GM23338 (cell line): ENCODE measurements at regions not wholly inside any gene's neighbourhood (a gene's known extent, or its start where the extent isn't known, plus 50 kb on each side); places are given as distances from the start of the nearest gene placed in this dataset.

ENCODE experiments used
- ATAC-seq: fragments of 200-7000 bp; cut with Tn5 transposase; 3 replicates; pipeline ENCODE4 v1.9.1; 2020
- DNase-seq: peaks from one replicate; pipeline ENCODE4 v3.0.0-alpha.2; 2015; ENCODE audit warnings: low spot score
- H2AFZ ChIP-seq: fragments of 200-600 bp; sonication (generic); 2 replicates; pipeline ENCODE4 v1.8.0; 2016; ENCODE audit warnings: antibody characterized with exemption, mild to moderate bottlenecking, moderate library complexity
- H3F3A ChIP-seq: fragments of 200-600 bp; sonication (generic); replicated peaks from 2 replicates; pipeline ENCODE4 v1.8.0; 2017; ENCODE audit warnings: antibody characterized with exemption, mixed run types, low read depth
- H3K27ac ChIP-seq: fragments of 200-600 bp; sonication (generic); 2 replicates; pipeline ENCODE4 v1.6.1; 2016; ENCODE audit warnings: low read depth
- H3K27me3 ChIP-seq: fragments of 200-600 bp; sonication (generic); 2 replicates; pipeline ENCODE4 v1.8.0; 2016; ENCODE audit warnings: mild to moderate bottlenecking, mixed run types, moderate library complexity; ENCODE audit not compliant: insufficient read depth
- H3K36me3 ChIP-seq: fragments of 200-600 bp; sonication (generic); 2 replicates; pipeline ENCODE4 v1.8.0; 2016; ENCODE audit warnings: mild to moderate bottlenecking; ENCODE audit not compliant: insufficient read depth
- H3K4me1 ChIP-seq: fragments of 200-600 bp; sonication (generic); 2 replicates; pipeline ENCODE4 v1.8.0; 2016; ENCODE audit warnings: mild to moderate bottlenecking, moderate library complexity; ENCODE audit not compliant: insufficient read depth
- H3K4me2 ChIP-seq: fragments of 200-600 bp; sonication (generic); 2 replicates; pipeline ENCODE4 v1.7.1; 2017; ENCODE audit warnings: mixed run types
- H3K4me3 ChIP-seq: fragments of 200-600 bp; sonication (generic); 2 replicates; pipeline ENCODE4 v1.6.1; 2016; ENCODE audit warnings: mixed run types
- H3K79me2 ChIP-seq: fragments of 200-600 bp; sonication (generic); replicated peaks from 2 replicates; pipeline ENCODE4 v1.8.0; 2017; ENCODE audit warnings: mild to moderate bottlenecking; ENCODE audit not compliant: insufficient read depth
- H3K9me2 ChIP-seq: fragments of 200-600 bp; sonication (generic); 2 replicates; pipeline ENCODE4 v1.8.0; 2017; ENCODE audit not compliant: insufficient read depth
- H4K20me1 ChIP-seq: fragments of 200-600 bp; sonication (generic); replicated peaks from 2 replicates; pipeline ENCODE4 v1.8.0; 2017; ENCODE audit warnings: mild to moderate bottlenecking; ENCODE audit not compliant: insufficient read depth
- H3K27ac Mint-ChIP-seq: 2 replicates; pipeline ENCODE4 v1.8.0; 2020; ENCODE audit warnings: inconsistent platforms, mild to moderate bottlenecking, moderate library complexity, mixed read lengths
- H3K27me3 Mint-ChIP-seq: 3 replicates; pipeline ENCODE4 v1.8.0; 2022; ENCODE audit warnings: low read depth, mild to moderate bottlenecking, moderate library complexity, mixed read lengths, inconsistent platforms; ENCODE audit not compliant: insufficient read depth, poor library complexity
- H3K36me3 Mint-ChIP-seq: 3 replicates; pipeline ENCODE4 v1.8.0; 2021; ENCODE audit warnings: low read depth, mild to moderate bottlenecking, inconsistent platforms, moderate library complexity, mixed read lengths
- H3K4me1 Mint-ChIP-seq: 3 replicates; pipeline ENCODE4 v1.8.0; 2020; ENCODE audit warnings: mild to moderate bottlenecking, inconsistent platforms, mixed read lengths
- H3K4me3 Mint-ChIP-seq: 3 replicates; pipeline ENCODE4 v1.8.0; 2021; ENCODE audit warnings: moderate library complexity, mild to moderate bottlenecking, inconsistent platforms, mixed read lengths
- H3K9me3 Mint-ChIP-seq: 3 replicates; pipeline ENCODE4 v1.8.0; 2020; ENCODE audit warnings: moderate library complexity, mild to moderate bottlenecking, inconsistent platforms, mixed read lengths
- JUNB ChIP-seq: IDR thresholded peaks from one replicate; pipeline ENCODE4 v1.6.1; 2016; ENCODE audit warnings: antibody characterized with exemption; ENCODE audit not compliant: unreplicated experiment
- NANOG ChIP-seq: IDR thresholded peaks from 2 replicates; pipeline ENCODE4 v1.6.1; 2016; ENCODE audit warnings: antibody characterized with exemption, borderline replicate concordance
- POLR2AphosphoS5 ChIP-seq: IDR thresholded peaks from 2 replicates; pipeline ENCODE4 v1.6.1; 2016; ENCODE audit warnings: antibody characterized with exemption, low read depth
- STAT1 ChIP-seq: IDR thresholded peaks from one replicate; pipeline ENCODE4 v1.6.1; 2016; ENCODE audit warnings: antibody characterized with exemption; ENCODE audit not compliant: unreplicated experiment
- ZNF114 ChIP-seq: fragments of 250-450 bp; sonication (Bioruptor Pico); IDR thresholded peaks from 2 replicates; pipeline ENCODE4 v1.5.0; 2020; ENCODE audit warnings: mild to moderate bottlenecking, moderate library complexity
- TF ChIP-seq, protein P1 (sequence below), 2 experiments: fragments of 200-600 bp in 1 of 2; sonication (generic) in 1 of 2; conservative IDR thresholded peaks; 2 replicates each; pipeline versions ENCODE4 v1.5.1 to v1.6.1; 2016 to 2017; ENCODE audit warnings: antibody characterized with exemption in 2 of 2, low read depth in 2 of 2, mild to moderate bottlenecking in 2 of 2, moderate library complexity in 1 of 2
- TF ChIP-seq, protein P2 (sequence below): IDR thresholded peaks from 2 replicates; pipeline ENCODE4 v1.6.1; 2016; ENCODE audit warnings: antibody characterized with exemption
- TF ChIP-seq, protein P3 (sequence below): fragments of 250-450 bp; sonication (Bioruptor Pico); IDR thresholded peaks from 2 replicates; pipeline ENCODE4 v1.5.0; 2020; ENCODE audit warnings: mild to moderate bottlenecking, moderate library complexity

GRCh38 chr5:63553073-63553472 lies 409.2 kb downstream of the HTR1A start (continued):
- TF ChIP-seq, protein P1, sequence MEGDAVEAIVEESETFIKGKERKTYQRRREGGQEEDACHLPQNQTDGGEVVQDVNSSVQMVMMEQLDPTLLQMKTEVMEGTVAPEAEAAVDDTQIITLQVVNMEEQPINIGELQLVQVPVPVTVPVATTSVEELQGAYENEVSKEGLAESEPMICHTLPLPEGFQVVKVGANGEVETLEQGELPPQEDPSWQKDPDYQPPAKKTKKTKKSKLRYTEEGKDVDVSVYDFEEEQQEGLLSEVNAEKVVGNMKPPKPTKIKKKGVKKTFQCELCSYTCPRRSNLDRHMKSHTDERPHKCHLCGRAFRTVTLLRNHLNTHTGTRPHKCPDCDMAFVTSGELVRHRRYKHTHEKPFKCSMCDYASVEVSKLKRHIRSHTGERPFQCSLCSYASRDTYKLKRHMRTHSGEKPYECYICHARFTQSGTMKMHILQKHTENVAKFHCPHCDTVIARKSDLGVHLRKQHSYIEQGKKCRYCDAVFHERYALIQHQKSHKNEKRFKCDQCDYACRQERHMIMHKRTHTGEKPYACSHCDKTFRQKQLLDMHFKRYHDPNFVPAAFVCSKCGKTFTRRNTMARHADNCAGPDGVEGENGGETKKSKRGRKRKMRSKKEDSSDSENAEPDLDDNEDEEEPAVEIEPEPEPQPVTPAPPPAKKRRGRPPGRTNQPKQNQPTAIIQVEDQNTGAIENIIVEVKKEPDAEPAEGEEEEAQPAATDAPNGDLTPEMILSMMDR (conservative IDR thresholded peaks at IDR 0.05; ENCODE audit: low read depth in 2 of 2) = no peak
- TF ChIP-seq ZNF114 (CRISPR knock-in tag) = no peak
- TF ChIP-seq JUNB = no peak
- no peak for TF ChIP-seq NANOG

- no peaks in the 10 kb centered on the region for H3K4me1 ChIP-seq
- H3K27ac Mint-ChIP-seq = no peak overlapping the region
- H3K79me2 ChIP-seq = no peaks in the 10 kb centered on the region
- TF ChIP-seq ZNF114 (CRISPR knock-in tag) (no peak), STAT1 (no peak)
- TF ChIP-seq, protein P2, sequence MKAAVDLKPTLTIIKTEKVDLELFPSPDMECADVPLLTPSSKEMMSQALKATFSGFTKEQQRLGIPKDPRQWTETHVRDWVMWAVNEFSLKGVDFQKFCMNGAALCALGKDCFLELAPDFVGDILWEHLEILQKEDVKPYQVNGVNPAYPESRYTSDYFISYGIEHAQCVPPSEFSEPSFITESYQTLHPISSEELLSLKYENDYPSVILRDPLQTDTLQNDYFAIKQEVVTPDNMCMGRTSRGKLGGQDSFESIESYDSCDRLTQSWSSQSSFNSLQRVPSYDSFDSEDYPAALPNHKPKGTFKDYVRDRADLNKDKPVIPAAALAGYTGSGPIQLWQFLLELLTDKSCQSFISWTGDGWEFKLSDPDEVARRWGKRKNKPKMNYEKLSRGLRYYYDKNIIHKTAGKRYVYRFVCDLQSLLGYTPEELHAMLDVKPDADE = no peak
- H3K36me3 Mint-ChIP-seq = 0 out of 3 replicates have a peak, but pooled peaks cover 6% of the 10 kb centered on the region
- H3K4me2 ChIP-seq = no peak overlapping the region
- DNase-seq = no peak
- H3K36me3 ChIP-seq = no peaks in the 10 kb centered on the region
- H3K27me3 Mint-ChIP-seq = no peaks in the 10 kb centered on the region
- H3F3A ChIP-seq = no peaks in the 10 kb centered on the region
- peaks cover 15% of the 10 kb centered on the region; the same call in 2 of the 3 replicates for H3K9me3 Mint-ChIP-seq
- no peaks in the 10 kb centered on the region; the same call in 1 of the 2 replicates for H3K9me2 ChIP-seq
- H3K4me1 Mint-ChIP-seq = no peaks in the 10 kb centered on the region
- no peak overlapping the region for H2AFZ ChIP-seq
- ATAC-seq = no peak
- no peak overlapping the region for H3K4me3 Mint-ChIP-seq
- no peak overlapping the region for H3K4me3 ChIP-seq
- H3K27me3 ChIP-seq = no peaks in the 10 kb centered on the region
- no peak overlapping the region for H3K27ac ChIP-seq
- no peaks in the 10 kb centered on the region for H4K20me1 ChIP-seq
Measured at GRCh38 chr5:63535840-63536602, 426.2 kb downstream of the HTR1A start.

- ATAC-seq (no peak), DNase-seq (no peak)
- peaks cover 2% of the 10 kb centered on the region for H3K27me3 Mint-ChIP-seq
- H3K27ac Mint-ChIP-seq = no peak overlapping the region
- no peaks in the 10 kb centered on the region for H3K27me3 ChIP-seq
- H3K4me1 Mint-ChIP-seq = no peaks in the 10 kb centered on the region
- TF ChIP-seq, protein P3, sequence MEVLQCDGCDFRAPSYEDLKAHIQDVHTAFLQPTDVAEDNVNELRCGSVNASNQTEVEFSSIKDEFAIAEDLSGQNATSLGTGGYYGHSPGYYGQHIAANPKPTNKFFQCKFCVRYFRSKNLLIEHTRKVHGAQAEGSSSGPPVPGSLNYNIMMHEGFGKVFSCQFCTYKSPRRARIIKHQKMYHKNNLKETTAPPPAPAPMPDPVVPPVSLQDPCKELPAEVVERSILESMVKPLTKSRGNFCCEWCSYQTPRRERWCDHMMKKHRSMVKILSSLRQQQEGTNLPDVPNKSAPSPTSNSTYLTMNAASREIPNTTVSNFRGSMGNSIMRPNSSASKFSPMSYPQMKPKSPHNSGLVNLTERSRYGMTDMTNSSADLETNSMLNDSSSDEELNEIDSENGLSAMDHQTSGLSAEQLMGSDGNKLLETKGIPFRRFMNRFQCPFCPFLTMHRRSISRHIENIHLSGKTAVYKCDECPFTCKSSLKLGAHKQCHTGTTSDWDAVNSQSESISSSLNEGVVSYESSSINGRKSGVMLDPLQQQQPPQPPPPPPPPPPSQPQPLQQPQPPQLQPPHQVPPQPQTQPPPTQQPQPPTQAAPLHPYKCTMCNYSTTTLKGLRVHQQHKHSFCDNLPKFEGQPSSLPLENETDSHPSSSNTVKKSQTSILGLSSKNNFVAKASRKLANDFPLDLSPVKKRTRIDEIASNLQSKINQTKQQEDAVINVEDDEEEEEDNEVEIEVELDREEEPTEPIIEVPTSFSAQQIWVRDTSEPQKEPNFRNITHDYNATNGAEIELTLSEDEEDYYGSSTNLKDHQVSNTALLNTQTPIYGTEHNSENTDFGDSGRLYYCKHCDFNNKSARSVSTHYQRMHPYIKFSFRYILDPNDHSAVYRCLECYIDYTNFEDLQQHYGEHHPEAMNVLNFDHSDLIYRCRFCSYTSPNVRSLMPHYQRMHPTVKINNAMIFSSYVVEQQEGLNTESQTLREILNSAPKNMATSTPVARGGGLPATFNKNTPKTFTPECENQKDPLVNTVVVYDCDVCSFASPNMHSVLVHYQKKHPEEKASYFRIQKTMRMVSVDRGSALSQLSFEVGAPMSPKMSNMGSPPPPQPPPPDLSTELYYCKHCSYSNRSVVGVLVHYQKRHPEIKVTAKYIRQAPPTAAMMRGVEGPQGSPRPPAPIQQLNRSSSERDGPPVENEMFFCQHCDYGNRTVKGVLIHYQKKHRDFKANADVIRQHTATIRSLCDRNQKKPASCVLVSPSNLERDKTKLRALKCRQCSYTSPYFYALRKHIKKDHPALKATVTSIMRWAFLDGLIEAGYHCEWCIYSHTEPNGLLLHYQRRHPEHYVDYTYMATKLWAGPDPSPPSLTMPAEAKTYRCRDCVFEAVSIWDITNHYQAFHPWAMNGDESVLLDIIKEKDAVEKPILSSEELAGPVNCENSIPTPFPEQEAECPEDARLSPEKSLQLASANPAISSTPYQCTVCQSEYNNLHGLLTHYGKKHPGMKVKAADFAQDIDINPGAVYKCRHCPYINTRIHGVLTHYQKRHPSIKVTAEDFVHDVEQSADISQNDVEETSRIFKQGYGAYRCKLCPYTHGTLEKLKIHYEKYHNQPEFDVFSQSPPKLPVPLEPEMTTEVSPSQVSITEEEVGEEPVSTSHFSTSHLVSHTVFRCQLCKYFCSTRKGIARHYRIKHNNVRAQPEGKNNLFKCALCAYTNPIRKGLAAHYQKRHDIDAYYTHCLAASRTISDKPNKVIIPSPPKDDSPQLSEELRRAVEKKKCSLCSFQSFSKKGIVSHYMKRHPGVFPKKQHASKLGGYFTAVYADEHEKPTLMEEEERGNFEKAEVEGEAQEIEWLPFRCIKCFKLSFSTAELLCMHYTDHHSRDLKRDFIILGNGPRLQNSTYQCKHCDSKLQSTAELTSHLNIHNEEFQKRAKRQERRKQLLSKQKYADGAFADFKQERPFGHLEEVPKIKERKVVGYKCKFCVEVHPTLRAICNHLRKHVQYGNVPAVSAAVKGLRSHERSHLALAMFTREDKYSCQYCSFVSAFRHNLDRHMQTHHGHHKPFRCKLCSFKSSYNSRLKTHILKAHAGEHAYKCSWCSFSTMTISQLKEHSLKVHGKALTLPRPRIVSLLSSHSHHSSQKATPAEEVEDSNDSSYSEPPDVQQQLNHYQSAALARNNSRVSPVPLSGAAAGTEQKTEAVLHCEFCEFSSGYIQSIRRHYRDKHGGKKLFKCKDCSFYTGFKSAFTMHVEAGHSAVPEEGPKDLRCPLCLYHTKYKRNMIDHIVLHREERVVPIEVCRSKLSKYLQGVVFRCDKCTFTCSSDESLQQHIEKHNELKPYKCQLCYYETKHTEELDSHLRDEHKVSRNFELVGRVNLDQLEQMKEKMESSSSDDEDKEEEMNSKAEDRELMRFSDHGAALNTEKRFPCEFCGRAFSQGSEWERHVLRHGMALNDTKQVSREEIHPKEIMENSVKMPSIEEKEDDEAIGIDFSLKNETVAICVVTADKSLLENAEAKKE (CRISPR knock-in tag) = no peak
- TF ChIP-seq POLR2AphosphoS5 (no peak), NANOG (no peak)
- no peak overlapping the region for H2AFZ ChIP-seq
- H3K9me3 Mint-ChIP-seq = no peaks in the 10 kb centered on the region
- no peak overlapping the region for H3K4me2 ChIP-seq
- H3K27ac ChIP-seq = no peak overlapping the region
- H3K4me1 ChIP-seq = no peaks in the 10 kb centered on the region
- H3K36me3 Mint-ChIP-seq = no peaks in the 10 kb centered on the region
- H4K20me1 ChIP-seq = 0 out of 2 replicates have a peak, but pooled peaks cover 3% of the 10 kb centered on the region
- H3F3A ChIP-seq = no peaks in the 10 kb centered on the region
- H3K4me3 Mint-ChIP-seq = no peak overlapping the region
- H3K9me2 ChIP-seq = 0 out of 2 replicates have a peak, but pooled peaks cover 6% of the 10 kb centered on the region
- H3K4me3 ChIP-seq = no peak overlapping the region
- no peaks in the 10 kb centered on the region for H3K79me2 ChIP-seq
- H3K36me3 ChIP-seq = no peaks in the 10 kb centered on the region
Measured at GRCh38 chr5:63524281-63524680, 438.0 kb downstream of the HTR1A start.
